ENCODE measurements at regions not wholly inside any gene's neighbourhood (a gene's known extent, or its start where the extent isn't known, plus 50 kb on each side); places are given as distances from the start of the nearest gene placed in this dataset.

DNA sequence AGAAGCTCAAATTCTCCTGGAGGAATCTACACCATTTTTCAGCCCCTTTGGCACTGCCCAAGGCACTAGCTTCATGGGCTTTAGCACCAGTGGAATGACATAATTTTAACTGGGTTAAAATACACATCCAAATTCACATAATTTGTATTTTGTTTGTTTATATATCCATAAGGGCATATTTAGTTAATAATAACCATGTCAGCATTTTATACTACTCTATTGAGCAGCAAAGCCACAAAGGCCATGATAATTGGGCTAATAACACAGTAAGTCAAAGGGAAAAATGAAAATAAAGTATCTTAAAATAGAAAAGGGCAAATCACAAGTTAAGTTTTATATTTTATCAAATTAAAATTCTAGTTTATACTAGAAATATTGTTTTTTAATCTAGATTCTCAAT lies 262.7 kb upstream of the TACR3 start:
- TF ChIP-seq, protein P1, sequence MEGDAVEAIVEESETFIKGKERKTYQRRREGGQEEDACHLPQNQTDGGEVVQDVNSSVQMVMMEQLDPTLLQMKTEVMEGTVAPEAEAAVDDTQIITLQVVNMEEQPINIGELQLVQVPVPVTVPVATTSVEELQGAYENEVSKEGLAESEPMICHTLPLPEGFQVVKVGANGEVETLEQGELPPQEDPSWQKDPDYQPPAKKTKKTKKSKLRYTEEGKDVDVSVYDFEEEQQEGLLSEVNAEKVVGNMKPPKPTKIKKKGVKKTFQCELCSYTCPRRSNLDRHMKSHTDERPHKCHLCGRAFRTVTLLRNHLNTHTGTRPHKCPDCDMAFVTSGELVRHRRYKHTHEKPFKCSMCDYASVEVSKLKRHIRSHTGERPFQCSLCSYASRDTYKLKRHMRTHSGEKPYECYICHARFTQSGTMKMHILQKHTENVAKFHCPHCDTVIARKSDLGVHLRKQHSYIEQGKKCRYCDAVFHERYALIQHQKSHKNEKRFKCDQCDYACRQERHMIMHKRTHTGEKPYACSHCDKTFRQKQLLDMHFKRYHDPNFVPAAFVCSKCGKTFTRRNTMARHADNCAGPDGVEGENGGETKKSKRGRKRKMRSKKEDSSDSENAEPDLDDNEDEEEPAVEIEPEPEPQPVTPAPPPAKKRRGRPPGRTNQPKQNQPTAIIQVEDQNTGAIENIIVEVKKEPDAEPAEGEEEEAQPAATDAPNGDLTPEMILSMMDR (conservative IDR thresholded peaks at IDR 0.05; ENCODE audit: low read length), result no peak
- TF ChIP-seq EZH2phosphoT487 (IDR thresholded peaks at IDR 0.05; ENCODE audit: borderline replicate concordance, low read depth, low read length), result no peak

All from OCI-LY7 (cell line).